ENCODE measurements at regions not wholly inside any gene's neighbourhood (a gene's known extent, or its start where the extent isn't known, plus 50 kb on each side); places are given as distances from the start of the nearest gene placed in this dataset.

DNA sequence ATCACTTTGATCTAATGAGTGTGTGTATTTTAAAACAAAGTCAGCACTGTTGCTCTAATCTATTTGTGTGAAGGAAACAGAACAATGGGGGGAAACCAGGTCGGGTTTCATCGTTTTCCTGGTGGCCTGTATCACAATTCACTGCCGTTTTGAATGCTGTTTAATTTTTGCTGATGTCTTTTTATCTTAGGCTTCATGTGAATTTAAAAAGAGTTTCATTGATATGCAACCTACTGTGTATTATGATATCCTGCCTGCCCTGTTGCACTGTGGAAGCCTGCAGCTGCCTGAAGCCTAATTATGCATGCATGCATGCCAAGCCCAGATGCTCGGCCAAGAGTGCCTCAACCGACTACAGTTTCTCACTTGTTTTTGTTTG is 307.5 kb downstream of the ZNF608 start:
- TF ChIP-seq, protein P1, sequence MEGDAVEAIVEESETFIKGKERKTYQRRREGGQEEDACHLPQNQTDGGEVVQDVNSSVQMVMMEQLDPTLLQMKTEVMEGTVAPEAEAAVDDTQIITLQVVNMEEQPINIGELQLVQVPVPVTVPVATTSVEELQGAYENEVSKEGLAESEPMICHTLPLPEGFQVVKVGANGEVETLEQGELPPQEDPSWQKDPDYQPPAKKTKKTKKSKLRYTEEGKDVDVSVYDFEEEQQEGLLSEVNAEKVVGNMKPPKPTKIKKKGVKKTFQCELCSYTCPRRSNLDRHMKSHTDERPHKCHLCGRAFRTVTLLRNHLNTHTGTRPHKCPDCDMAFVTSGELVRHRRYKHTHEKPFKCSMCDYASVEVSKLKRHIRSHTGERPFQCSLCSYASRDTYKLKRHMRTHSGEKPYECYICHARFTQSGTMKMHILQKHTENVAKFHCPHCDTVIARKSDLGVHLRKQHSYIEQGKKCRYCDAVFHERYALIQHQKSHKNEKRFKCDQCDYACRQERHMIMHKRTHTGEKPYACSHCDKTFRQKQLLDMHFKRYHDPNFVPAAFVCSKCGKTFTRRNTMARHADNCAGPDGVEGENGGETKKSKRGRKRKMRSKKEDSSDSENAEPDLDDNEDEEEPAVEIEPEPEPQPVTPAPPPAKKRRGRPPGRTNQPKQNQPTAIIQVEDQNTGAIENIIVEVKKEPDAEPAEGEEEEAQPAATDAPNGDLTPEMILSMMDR (IDR thresholded peaks at IDR 0.05): no peak
- TF ChIP-seq ZFX (IDR thresholded peaks at IDR 0.05; ENCODE audit: borderline replicate concordance): no peak

Data from 22Rv1 (cell line).